HL-60 (cell line): ENCODE measurements at regions not wholly inside any gene's neighbourhood (a gene's known extent, or its start where the extent isn't known, plus 50 kb on each side); places are given as distances from the start of the nearest gene placed in this dataset.

Source experiments
- GABPA ChIP-seq: IDR thresholded peaks from 2 replicates; pipeline ENCODE4 v1.6.1; 2012; ENCODE audit warnings: low read depth
- TF ChIP-seq, protein P1 (sequence below): IDR thresholded peaks from one replicate; pipeline ENCODE4 v1.5.1; 2011; ENCODE audit warnings: low read length, control low read depth, inconsistent platforms; ENCODE audit not compliant: insufficient read depth

DNA sequence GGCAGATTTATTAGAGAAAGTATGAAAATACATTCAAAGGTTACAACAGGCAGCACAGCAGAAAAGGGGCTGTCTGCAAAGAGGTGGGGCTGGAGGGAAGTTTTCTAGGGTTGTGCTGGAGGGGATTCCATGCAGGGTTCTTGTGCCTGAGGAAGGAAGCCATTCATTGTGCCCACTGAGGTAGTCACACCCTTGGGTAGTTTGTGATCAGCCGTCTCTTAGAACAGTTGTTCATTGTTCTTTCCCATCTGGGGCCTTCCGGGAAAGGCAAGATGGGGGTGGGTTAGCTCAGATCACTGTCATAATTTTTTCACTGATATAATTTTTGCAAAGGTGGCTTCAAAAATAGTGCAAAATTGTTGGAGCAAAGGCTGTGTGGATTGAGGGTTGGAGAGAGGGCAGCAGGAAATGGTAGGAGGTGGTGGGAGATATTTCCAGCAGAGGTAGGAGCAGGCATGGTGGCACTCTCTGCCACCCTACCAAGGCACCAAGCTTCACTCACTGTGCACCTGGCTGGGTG lies 80.5 kb upstream of the GPR6 start:
- TF ChIP-seq, protein P1, sequence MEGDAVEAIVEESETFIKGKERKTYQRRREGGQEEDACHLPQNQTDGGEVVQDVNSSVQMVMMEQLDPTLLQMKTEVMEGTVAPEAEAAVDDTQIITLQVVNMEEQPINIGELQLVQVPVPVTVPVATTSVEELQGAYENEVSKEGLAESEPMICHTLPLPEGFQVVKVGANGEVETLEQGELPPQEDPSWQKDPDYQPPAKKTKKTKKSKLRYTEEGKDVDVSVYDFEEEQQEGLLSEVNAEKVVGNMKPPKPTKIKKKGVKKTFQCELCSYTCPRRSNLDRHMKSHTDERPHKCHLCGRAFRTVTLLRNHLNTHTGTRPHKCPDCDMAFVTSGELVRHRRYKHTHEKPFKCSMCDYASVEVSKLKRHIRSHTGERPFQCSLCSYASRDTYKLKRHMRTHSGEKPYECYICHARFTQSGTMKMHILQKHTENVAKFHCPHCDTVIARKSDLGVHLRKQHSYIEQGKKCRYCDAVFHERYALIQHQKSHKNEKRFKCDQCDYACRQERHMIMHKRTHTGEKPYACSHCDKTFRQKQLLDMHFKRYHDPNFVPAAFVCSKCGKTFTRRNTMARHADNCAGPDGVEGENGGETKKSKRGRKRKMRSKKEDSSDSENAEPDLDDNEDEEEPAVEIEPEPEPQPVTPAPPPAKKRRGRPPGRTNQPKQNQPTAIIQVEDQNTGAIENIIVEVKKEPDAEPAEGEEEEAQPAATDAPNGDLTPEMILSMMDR: no peak
- TF ChIP-seq GABPA: no peak
